CD4-positive, alpha-beta T cell (primary cell): ENCODE measurements at regions not wholly inside any gene's neighbourhood (a gene's known extent, or its start where the extent isn't known, plus 50 kb on each side); places are given as distances from the start of the nearest gene placed in this dataset.

Experiments
- ATAC-seq: fragments of 200-7000 bp; cut with Tn5 transposase; one replicate; pipeline ENCODE4 v1.10.0; 2022; ENCODE audit warnings: mild to moderate bottlenecking; ENCODE audit not compliant: poor library complexity
- CTCF ChIA-PET: fragments of 350-600 bp; sonication (Branson Sonifier 250); formaldehyde crosslinking; loops from one replicate; lab custom pipeline; 2021; ENCODE audit warnings: antibody characterized with exemption, inconsistent platforms; lab: Charles Lee
- POLR2A ChIA-PET: fragments of 350-600 bp; sonication (Branson Sonifier 250); formaldehyde crosslinking; loops from one replicate; lab custom pipeline; 2021; ENCODE audit warnings: antibody characterized with exemption, inconsistent platforms; lab: Charles Lee
- DNase-seq, 14 experiments: peaks; one replicate each; pipeline ENCODE4 v3.0.0-alpha.2; 2013 to 2020; ENCODE audit warnings: mixed read lengths in 2 of 14
- H3K27ac ChIP-seq, 2 donors: one replicate each; pipeline versions ENCODE4 v1.5.1 to v1.7.0; 2013; ENCODE audit warnings: low read length in 2 of 2, low read depth in 1 of 2, mild to moderate bottlenecking in 1 of 2
- H3K27me3 ChIP-seq, 2 experiments: 1 replicate in 1 of 2; 2 replicates in 1 of 2; pipeline versions ENCODE4 v1.6.1 to v1.7.0; 2013; ENCODE audit warnings: low read length in 2 of 2, control low read depth in 1 of 2, mild to moderate bottlenecking in 1 of 2, moderate library complexity in 1 of 2; ENCODE audit not compliant: insufficient read depth in 2 of 2, control insufficient read depth in 1 of 2
- H3K36me3 ChIP-seq: one replicate; pipeline ENCODE4 v1.6.1; 2013; ENCODE audit warnings: low read length, control low read depth; ENCODE audit not compliant: insufficient read depth
- H3K4me1 ChIP-seq: one replicate; pipeline ENCODE4 v1.6.1; 2013; ENCODE audit warnings: low read length, control low read depth; ENCODE audit not compliant: insufficient read depth
- H3K4me3 ChIP-seq: one replicate; pipeline ENCODE4 v1.5.1; 2013; ENCODE audit warnings: mild to moderate bottlenecking, low read length, moderate library complexity
- H3K9me3 ChIP-seq, 2 experiments: 1 replicate in 1 of 2; 2 replicates in 1 of 2; pipeline versions ENCODE4 v1.6.1 to v1.7.0; 2013; ENCODE audit warnings: low read length in 2 of 2, mild to moderate bottlenecking in 2 of 2, control low read depth in 1 of 2, moderate library complexity in 1 of 2; ENCODE audit not compliant: control insufficient read depth in 1 of 2, insufficient read depth in 1 of 2
- H3K27ac Mint-ChIP-seq: one replicate; pipeline ENCODE4 v1.8.0; 2020; ENCODE audit warnings: mixed read lengths
- H3K27me3 Mint-ChIP-seq: one replicate; pipeline ENCODE4 v1.8.0; 2021; ENCODE audit warnings: mixed read lengths
- H3K36me3 Mint-ChIP-seq: one replicate; pipeline ENCODE4 v1.8.0; 2021; ENCODE audit warnings: low read depth, mixed read lengths
- H3K4me1 Mint-ChIP-seq: one replicate; pipeline ENCODE4 v1.8.0; 2021; ENCODE audit warnings: low read depth, mixed read lengths
- H3K4me3 Mint-ChIP-seq: one replicate; pipeline ENCODE4 v1.8.0; 2020; ENCODE audit warnings: mild to moderate bottlenecking, mixed read lengths
- H3K9me3 Mint-ChIP-seq: one replicate; pipeline ENCODE4 v1.8.0; 2020; ENCODE audit warnings: mixed read lengths
- CTCF ChIP-seq: fragments of 200-600 bp; IDR thresholded peaks from one replicate; pipeline ENCODE4 v1.8.0; 2022; ENCODE audit warnings: antibody characterized with exemption, mild to moderate bottlenecking
- intact Hi-C, 2 experiments: fragments of 100-400 bp; cut with DNase I in 1 of 2; cut with micrococcal nuclease in 1 of 2; formaldehyde crosslinking; loops; one replicate each; pipeline versions ENCODE4 v1.15.1 to v1.9.0; 2023 to 2025; cut with DNase I, micrococcal nuclease

- no peak overlapping the region for H3K27ac Mint-ChIP-seq
- no peaks in the 10 kb centered on the region for H3K4me1 ChIP-seq
- CTCF ChIA-PET = interaction anchor here (0.6 kb wide), 1 partner anchor 74 kb away, joined by 3 read pairs; no protein-coding TSS in a partner anchor
Measured at GRCh38 chr1:219692981-219693380, 80.1 kb upstream of the ZC3H11B start.

GRCh38 chr1:219689774-219690173, 76.9 kb upstream of the ZC3H11B start:
- Mint-ChIP-seq H3K4me1 (no peaks in the 10 kb centered on the region), H3K36me3 (no peaks in the 10 kb centered on the region), H3K27ac (no peak overlapping the region), H3K27me3 (no peaks in the 10 kb centered on the region), H3K9me3 (no peaks in the 10 kb centered on the region), H3K4me3 (no peak overlapping the region)
- Histone ChIP-seq H3K4me1 (no peaks in the 10 kb centered on the region), H3K9me3 (no peaks in the 10 kb centered on the region), H3K4me3 (no peak overlapping the region), H3K27me3 (no peaks in the 10 kb centered on the region), H3K27ac (no peak overlapping the region), H3K36me3 (no peaks in the 10 kb centered on the region)
- ChIA-PET POLR2A (no interaction called here), CTCF (no interaction called here)
- intact Hi-C loops = no loop called here
- no peak for TF ChIP-seq CTCF
- ATAC-seq = no peak
- no peak for DNase-seq

More at GRCh38 chr1:219692981-219693380, 80.1 kb upstream of the ZC3H11B start:
- peaks cover 0 to 2% of the 10 kb centered on the region in 2 experiments for H3K9me3 ChIP-seq
- intact Hi-C loops = no loop called here
- no peaks in the 10 kb centered on the region for H3K36me3 ChIP-seq
- TF ChIP-seq CTCF = no peak
- POLR2A ChIA-PET = no interaction called here
- no peaks in the 10 kb centered on the region for H3K9me3 Mint-ChIP-seq
- no peaks in the 10 kb centered on the region for H3K4me1 Mint-ChIP-seq
- no peak overlapping the region for H3K4me3 Mint-ChIP-seq
- H3K36me3 Mint-ChIP-seq = no peaks in the 10 kb centered on the region
- no peak for ATAC-seq
- H3K27ac ChIP-seq = no peak overlapping the region
- no peak for DNase-seq
- no peak overlapping the region for H3K4me3 ChIP-seq
- no peaks in the 10 kb centered on the region for H3K27me3 Mint-ChIP-seq
- no peaks in the 10 kb centered on the region for H3K27me3 ChIP-seq

GRCh38 chr1:219687779-219688178, 74.9 kb upstream of the ZC3H11B start:
- POLR2A ChIA-PET = no interaction called here

More at GRCh38 chr1:219687779-219688178, 74.9 kb upstream of the ZC3H11B start:
- Mint-ChIP-seq H3K36me3 (no peaks in the 10 kb centered on the region), H3K27me3 (no peaks in the 10 kb centered on the region), H3K4me3 (no peak overlapping the region), H3K27ac (no peak overlapping the region), H3K4me1 (no peaks in the 10 kb centered on the region), H3K9me3 (no peaks in the 10 kb centered on the region)
- CTCF ChIA-PET = no interaction called here
- no peaks in the 10 kb centered on the region for H3K4me1 ChIP-seq
- no peaks in the 10 kb centered on the region for H3K27me3 ChIP-seq
- TF ChIP-seq CTCF = no peak
- no peak overlapping the region for H3K4me3 ChIP-seq
- H3K27ac ChIP-seq = no peak overlapping the region
- no peak for ATAC-seq
- DNase-seq = no peak
- H3K9me3 ChIP-seq = no peaks in the 10 kb centered on the region
- intact Hi-C loops = no loop called here
- no peaks in the 10 kb centered on the region for H3K36me3 ChIP-seq
